Panc1 (cell line): ENCODE measurements at regions not wholly inside any gene's neighbourhood (a gene's known extent, or its start where the extent isn't known, plus 50 kb on each side); places are given as distances from the start of the nearest gene placed in this dataset.

Experiments
- ATAC-seq: fragments of 200-7000 bp; cut with Tn5 transposase; 2 replicates; pipeline ENCODE4 v1.9.1; 2020; ENCODE audit warnings: mild to moderate bottlenecking, moderate library complexity
- BruUV-seq: library from RNA; stranded (reverse); fragments of 400-500 nt; replicated peaks from 2 replicates; lab custom pipeline; 2021; lab: Mats Ljungman, UMichigan
- CTCF ChIA-PET: fragments of 300-600 bp; sonication (Branson Sonifier 250); formaldehyde crosslinking; loops from one replicate; lab custom pipeline; 2022; ENCODE audit warnings: antibody characterized with exemption; lab: Charles Lee
- POLR2A ChIA-PET: fragments of 300-600 bp; sonication (Branson Sonifier 250); formaldehyde crosslinking; loops from one replicate; lab custom pipeline; 2022; ENCODE audit warnings: antibody characterized with exemption; lab: Charles Lee
- DNase-seq: peaks from one replicate; pipeline ENCODE4 v3.0.0-alpha.2; 2010; ENCODE audit warnings: low read depth, low spot score
- H3K27ac ChIP-seq: 2 replicates; pipeline ENCODE4 v1.5.1; 2011; ENCODE audit warnings: mild to moderate bottlenecking, low read length, inconsistent platforms
- H3K27me3 ChIP-seq: fragments of 200-500 bp; sonication (Bioruptor generic); 2 replicates; pipeline ENCODE4 v1.6.0; 2014; ENCODE audit warnings: low read length, inconsistent platforms; ENCODE audit not compliant: control insufficient read depth, insufficient read depth
- H3K36me3 ChIP-seq: fragments of 200-500 bp; sonication (Bioruptor generic); 2 replicates; pipeline ENCODE4 v1.5.1; 2014; ENCODE audit warnings: inconsistent platforms, mild to moderate bottlenecking, low read length, moderate library complexity; ENCODE audit not compliant: control insufficient read depth, insufficient read depth
- H3K4me1 ChIP-seq: 2 replicates; pipeline ENCODE4 v1.5.1; 2011; ENCODE audit warnings: inconsistent platforms, mild to moderate bottlenecking, low read length, moderate library complexity; ENCODE audit not compliant: control insufficient read depth, insufficient read depth
- H3K4me3 ChIP-seq, 2 experiments: 2 replicates each; pipeline ENCODE4 v1.5.1; 2011 to 2012; ENCODE audit warnings: low read depth in 2 of 2, low read length in 2 of 2, mild to moderate bottlenecking in 2 of 2, inconsistent platforms in 1 of 2, moderate library complexity in 1 of 2
- H3K9me3 ChIP-seq: fragments of 200-500 bp; sonication (Bioruptor generic); 2 replicates; pipeline ENCODE4 v1.5.1; 2014; ENCODE audit warnings: low read depth, mild to moderate bottlenecking, inconsistent platforms, low read length, moderate library complexity; ENCODE audit not compliant: control insufficient read depth, insufficient read depth
- POLR2AphosphoS5 ChIP-seq: IDR thresholded peaks from 2 replicates; pipeline ENCODE4 v1.6.1; 2012; ENCODE audit warnings: mild to moderate bottlenecking, low read depth, low read length, moderate library complexity
- SIN3A ChIP-seq: IDR thresholded peaks from 2 replicates; pipeline ENCODE4 v1.6.1; 2012; ENCODE audit warnings: low read depth, mild to moderate bottlenecking, low read length, moderate library complexity, borderline replicate concordance; ENCODE audit not compliant: insufficient read depth
- TCF7L2 ChIP-seq: IDR thresholded peaks from 2 replicates; pipeline ENCODE4 v1.6.1; 2011; ENCODE audit warnings: mild to moderate bottlenecking, low read depth, low read length, inconsistent platforms
- in situ Hi-C: cut with HindIII; loops from 2 replicates; pipeline ENCODE4 v1.10.0; 2016; ENCODE audit warnings: low sequenced_read_pairs, low pct_unique_long_range_greater_than_20kb
- intact Hi-C: fragments of 100-400 bp; cut with micrococcal nuclease; formaldehyde crosslinking; loops from one replicate; pipeline ENCODE4 v1.10.0; 2022; ENCODE audit not compliant: unreplicated experiment
- TF ChIP-seq, protein P1 (sequence below), 2 experiments: IDR thresholded peaks; 2 replicates each; pipeline ENCODE4 v1.6.1; 2011 to 2012; ENCODE audit warnings: low read depth in 2 of 2, control low read depth in 1 of 2, low read length in 1 of 2, mild to moderate bottlenecking in 1 of 2, moderate library complexity in 1 of 2; ENCODE audit not compliant: insufficient read depth in 1 of 2
- TF ChIP-seq, protein P2 (sequence below): fragments of 450-650 bp; IDR thresholded peaks from 2 replicates; pipeline ENCODE4 v1.5.1; 2017; ENCODE audit warnings: mild to moderate bottlenecking

DNA sequence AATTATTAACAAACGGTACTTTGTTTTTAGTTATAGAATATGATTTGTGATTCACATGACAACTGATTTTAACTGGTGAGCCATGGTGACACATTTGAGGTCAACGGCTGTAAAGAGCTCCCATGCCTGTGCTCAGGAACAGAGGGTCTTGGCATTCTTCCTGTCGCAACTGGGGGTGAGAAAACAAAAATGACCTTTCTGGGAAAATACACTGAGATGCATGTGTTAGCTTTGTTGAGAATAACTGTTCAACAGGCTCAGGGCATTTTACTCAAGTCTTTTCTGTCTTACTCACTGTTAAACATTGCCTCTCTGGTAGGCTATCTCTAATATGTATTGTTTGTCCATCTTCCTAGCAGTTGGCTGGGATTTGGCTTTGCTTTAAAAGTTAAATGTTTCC lies 57.1 kb upstream of the HPGD start:
- no peak for DNase-seq
- no peak for ATAC-seq
- intact Hi-C loops: no loop called here
- no peaks in the 10 kb centered on the region for H3K9me3 ChIP-seq
- no peaks in the 10 kb centered on the region for H3K36me3 ChIP-seq
- ChIA-PET CTCF (interaction anchor here (0.6 kb wide), 1 partner anchor 802 kb away, joined by 3 read pairs; no protein-coding TSS in a partner anchor), POLR2A (no interaction called here)
- BruUV-seq: no TSS peak
- no peak overlapping the region for H3K27ac ChIP-seq
- H3K27me3 ChIP-seq: no peaks in the 10 kb centered on the region
- in situ Hi-C loops: no loop called here
- no peaks in the 10 kb centered on the region for H3K4me1 ChIP-seq
- no peak overlapping the region for H3K4me3 ChIP-seq
- no peak for TF ChIP-seq TCF7L2
- no peak for TF ChIP-seq SIN3A
- TF ChIP-seq, protein P1, sequence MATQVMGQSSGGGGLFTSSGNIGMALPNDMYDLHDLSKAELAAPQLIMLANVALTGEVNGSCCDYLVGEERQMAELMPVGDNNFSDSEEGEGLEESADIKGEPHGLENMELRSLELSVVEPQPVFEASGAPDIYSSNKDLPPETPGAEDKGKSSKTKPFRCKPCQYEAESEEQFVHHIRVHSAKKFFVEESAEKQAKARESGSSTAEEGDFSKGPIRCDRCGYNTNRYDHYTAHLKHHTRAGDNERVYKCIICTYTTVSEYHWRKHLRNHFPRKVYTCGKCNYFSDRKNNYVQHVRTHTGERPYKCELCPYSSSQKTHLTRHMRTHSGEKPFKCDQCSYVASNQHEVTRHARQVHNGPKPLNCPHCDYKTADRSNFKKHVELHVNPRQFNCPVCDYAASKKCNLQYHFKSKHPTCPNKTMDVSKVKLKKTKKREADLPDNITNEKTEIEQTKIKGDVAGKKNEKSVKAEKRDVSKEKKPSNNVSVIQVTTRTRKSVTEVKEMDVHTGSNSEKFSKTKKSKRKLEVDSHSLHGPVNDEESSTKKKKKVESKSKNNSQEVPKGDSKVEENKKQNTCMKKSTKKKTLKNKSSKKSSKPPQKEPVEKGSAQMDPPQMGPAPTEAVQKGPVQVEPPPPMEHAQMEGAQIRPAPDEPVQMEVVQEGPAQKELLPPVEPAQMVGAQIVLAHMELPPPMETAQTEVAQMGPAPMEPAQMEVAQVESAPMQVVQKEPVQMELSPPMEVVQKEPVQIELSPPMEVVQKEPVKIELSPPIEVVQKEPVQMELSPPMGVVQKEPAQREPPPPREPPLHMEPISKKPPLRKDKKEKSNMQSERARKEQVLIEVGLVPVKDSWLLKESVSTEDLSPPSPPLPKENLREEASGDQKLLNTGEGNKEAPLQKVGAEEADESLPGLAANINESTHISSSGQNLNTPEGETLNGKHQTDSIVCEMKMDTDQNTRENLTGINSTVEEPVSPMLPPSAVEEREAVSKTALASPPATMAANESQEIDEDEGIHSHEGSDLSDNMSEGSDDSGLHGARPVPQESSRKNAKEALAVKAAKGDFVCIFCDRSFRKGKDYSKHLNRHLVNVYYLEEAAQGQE (IDR thresholded peaks at IDR 0.05; ENCODE audit: insufficient read depth in 1 of 2, low read depth in 2 of 2, low read length in 1 of 2): no peak
- TF ChIP-seq, protein P2, sequence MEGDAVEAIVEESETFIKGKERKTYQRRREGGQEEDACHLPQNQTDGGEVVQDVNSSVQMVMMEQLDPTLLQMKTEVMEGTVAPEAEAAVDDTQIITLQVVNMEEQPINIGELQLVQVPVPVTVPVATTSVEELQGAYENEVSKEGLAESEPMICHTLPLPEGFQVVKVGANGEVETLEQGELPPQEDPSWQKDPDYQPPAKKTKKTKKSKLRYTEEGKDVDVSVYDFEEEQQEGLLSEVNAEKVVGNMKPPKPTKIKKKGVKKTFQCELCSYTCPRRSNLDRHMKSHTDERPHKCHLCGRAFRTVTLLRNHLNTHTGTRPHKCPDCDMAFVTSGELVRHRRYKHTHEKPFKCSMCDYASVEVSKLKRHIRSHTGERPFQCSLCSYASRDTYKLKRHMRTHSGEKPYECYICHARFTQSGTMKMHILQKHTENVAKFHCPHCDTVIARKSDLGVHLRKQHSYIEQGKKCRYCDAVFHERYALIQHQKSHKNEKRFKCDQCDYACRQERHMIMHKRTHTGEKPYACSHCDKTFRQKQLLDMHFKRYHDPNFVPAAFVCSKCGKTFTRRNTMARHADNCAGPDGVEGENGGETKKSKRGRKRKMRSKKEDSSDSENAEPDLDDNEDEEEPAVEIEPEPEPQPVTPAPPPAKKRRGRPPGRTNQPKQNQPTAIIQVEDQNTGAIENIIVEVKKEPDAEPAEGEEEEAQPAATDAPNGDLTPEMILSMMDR: no peak
- TF ChIP-seq POLR2AphosphoS5: no peak

DNA sequence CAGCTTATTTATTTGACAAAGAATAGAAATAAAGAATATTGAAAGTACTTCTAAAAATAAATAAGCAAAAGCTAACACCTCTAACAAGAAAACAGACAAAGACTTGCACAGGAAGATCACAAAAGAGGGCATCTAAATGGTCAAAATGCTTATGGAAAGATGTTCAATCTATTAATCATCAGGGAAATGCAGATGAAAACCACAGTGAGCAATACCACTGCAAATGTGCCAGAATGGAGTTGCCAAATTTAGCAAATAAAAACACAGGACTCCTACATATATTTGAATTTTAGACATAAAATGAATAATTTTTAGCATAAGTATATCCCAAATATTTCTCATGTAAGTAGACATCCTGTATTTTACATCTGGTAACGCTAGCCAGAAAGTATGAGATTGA lies 56.1 kb upstream of the HPGD start:
- Histone ChIP-seq H3K4me3 (no peak overlapping the region), H3K36me3 (no peaks in the 10 kb centered on the region), H3K4me1 (no peaks in the 10 kb centered on the region), H3K9me3 (no peaks in the 10 kb centered on the region), H3K27ac (no peak overlapping the region), H3K27me3 (no peaks in the 10 kb centered on the region)
- ChIA-PET POLR2A (no interaction called here), CTCF (no interaction called here)
- no peak for ATAC-seq
- no peak for DNase-seq
- in situ Hi-C loops: no loop called here
- intact Hi-C loops: no loop called here
- no TSS peak for BruUV-seq
- TF ChIP-seq TCF7L2 (no peak), SIN3A (no peak), POLR2AphosphoS5 (no peak)
- TF ChIP-seq, protein P1 (IDR thresholded peaks at IDR 0.05; ENCODE audit: insufficient read depth in 1 of 2, low read depth in 2 of 2, low read length in 1 of 2): no peak
- TF ChIP-seq, protein P2: no peak
